AG20443 (cell line): ENCODE measurements at regions not wholly inside any gene's neighbourhood (a gene's known extent, or its start where the extent isn't known, plus 50 kb on each side); places are given as distances from the start of the nearest gene placed in this dataset.
"Not testable (repeated sequence)": the region's sequence is repeated elsewhere in the genome, so short reads cannot be mapped to it uniquely, and the experiment has no call there.

Experiments
- DNase-seq: peaks from one replicate; pipeline ENCODE4 v3.0.0; 2012; ENCODE audit warnings: low spot score, mixed read lengths

DNA sequence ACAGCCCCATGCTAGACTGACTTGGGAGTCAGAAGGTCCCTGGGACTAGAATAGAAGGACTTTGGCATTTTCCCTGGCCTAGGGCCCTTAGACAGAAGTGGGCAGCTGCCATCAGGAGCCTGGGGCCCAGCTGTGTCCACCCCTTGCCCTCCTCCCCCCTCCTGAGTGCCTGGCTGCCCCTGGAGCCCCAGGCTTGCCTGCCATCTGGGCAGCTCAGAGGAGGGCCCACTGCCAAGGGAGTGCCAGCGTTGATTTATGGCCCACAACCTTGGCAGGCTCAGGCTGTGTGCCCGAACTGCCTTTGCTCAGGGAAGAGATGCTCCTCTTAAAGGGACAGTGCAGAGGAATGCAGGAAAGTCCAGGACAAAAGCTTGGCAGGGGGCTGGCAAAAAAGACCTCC, 439.1 kb downstream of the SPATA31A7 start:
- not testable (repeated sequence) for DNase-seq

DNA sequence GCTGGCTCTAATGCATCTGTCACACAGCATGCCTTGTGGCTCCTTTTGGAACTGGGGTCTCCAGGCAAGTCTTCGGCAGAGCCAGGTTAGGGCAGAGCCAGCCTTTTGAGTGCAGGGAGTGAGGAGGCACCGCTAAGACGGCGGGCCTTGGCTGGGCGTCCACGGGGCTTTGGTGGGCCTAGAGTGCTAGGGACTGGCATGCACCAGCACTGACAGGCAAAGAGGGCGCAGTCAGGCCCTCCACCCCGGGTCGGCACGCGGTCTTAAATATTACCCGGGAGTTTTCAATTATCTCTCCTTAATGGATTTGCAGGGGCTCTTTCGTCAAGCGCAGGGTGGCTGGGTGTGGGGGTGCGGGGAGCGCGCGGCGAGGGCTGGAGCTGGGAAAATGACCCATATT, 444.4 kb downstream of the SPATA31A7 start:
- DNase-seq, result no peak

DNA sequence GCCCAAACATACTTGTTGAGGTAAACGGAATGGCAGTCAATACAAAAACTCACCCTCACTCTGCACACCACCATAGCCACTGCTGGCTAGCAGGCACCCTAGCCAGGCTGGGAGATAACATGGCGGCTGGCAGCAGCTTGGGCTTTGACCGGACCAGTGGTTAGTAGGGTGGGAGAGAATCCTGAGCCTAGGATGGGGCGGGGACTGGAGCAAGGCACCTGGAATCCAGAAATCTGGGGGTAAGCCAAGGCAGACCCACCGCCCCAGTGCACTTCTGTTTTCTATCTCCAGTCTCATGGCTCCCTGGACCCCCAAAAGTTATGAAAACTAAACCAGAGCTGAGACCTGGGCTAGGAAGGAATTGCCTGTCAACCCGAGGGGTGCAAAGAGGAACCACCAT, 474.4 kb downstream of the SPATA31A7 start:
- DNase-seq, result not testable (repeated sequence)

DNA sequence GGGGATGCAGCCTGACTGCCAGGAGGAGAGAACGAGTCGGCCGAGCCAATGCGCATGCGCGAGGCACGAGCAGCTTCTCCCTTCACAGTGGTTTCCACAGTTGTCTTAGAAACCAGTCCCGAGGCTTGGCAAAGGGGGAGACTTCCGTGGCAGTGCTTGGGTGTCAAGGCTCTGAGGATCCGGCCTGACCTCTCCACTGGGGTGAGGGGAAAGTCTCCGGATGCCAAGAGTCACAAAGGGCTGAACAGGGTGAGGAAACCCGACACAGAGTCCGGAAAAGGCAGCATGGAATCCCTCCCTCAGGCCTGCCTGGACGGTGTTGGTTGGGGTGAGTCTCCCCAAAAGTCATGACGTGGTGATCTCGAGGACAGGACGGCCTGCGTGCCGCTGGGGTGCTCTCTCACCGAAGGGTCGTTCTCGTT, 475.5 kb downstream of the SPATA31A7 start:
- DNase-seq, result peak; percentile 1

DNA sequence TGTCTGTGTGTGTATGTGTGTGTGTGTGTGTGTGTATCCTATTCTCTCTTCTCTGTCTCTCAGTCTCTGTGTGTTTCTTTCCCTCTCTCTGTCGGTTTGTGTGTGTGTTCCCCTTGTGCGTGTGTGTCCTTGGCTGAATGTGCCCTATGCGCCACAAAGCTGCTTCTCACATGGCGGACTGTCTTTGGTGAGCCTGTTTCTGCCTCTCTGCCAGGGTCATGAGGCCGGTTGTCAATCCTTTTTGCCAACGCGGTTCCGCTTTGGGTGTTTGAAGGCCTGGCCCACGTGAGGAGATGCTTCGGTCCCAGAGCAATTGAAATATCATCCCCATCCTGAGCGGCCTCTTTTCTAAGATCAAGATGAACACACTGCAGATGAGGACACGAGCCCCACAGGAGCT, 476.0 kb downstream of the SPATA31A7 start:
- no peak for DNase-seq

DNA sequence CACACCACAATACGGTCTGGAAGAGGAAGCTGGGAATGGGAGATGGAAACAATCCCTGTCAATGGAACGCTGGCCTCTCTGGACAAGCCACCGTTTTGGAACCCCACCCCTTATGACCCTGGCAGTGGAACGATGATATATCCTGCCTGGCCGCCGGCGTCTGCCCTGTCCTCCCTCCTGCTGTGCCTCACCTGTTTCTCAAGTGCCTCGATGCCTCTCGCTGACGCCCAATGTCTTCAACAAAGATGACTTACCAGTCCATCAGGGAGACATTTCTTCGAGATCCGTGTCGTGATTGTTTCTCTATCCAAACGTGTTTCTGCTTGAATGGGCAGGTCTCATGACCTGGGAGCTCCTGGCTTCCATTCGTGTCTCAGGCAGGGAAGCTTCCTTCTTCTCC, 476.5 kb downstream of the SPATA31A7 start:
- DNase-seq, result peak; percentile 0

DNA sequence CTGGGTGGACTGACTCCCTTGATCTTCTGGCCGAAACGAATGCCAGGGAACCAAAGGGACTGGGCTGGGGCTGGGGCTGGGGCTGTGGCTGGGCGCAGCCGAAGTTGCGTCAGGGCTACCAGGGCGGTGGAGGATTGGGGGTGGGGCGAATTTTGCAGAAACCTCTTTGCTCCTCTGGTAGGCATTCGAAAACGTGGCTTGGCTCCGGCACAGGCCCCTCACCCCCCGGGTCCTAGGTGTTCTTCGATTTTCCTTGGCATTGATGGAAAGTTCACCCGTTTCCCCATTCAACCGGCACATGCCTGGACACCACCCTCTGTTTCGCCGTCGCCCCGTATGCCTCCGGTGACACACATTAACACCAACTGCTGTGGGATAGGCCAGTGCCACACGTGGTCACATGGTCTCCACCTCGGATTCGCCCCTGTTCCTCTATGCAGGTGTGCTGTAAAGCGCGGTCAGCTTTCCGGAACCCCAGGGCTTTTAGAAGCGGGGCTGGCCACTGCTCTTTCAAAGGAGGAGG, 477.1 kb downstream of the SPATA31A7 start:
- no peak for DNase-seq

DNA sequence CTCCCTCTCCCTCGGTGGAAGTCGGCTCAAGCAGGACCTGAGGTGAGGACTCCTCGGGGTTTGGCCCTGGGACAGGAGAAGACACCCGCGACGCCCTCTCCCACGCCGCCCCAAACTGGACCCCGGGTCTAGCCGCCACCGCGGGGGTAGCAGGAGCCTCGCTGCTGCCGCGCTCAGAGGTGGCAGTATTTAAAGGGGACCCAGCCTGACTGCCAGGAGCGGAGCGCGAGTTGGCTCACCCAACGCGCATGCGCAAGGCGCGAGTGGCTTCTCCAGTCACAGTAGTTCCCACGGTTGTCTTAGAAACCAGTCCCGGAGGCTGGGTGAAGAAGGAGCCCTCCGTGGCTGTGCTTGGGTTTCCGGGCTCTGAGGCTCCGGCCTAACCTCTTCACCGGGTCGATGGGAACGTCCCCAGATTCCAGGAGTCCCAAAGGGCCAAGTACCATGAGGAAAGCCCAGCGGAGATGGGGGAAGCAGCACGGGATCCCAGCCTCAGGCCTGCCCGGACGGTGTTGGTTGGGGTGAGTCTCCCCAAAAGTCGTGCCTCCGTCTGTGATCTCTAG, 477.8 kb downstream of the SPATA31A7 start:
- DNase-seq, result no peak

DNA sequence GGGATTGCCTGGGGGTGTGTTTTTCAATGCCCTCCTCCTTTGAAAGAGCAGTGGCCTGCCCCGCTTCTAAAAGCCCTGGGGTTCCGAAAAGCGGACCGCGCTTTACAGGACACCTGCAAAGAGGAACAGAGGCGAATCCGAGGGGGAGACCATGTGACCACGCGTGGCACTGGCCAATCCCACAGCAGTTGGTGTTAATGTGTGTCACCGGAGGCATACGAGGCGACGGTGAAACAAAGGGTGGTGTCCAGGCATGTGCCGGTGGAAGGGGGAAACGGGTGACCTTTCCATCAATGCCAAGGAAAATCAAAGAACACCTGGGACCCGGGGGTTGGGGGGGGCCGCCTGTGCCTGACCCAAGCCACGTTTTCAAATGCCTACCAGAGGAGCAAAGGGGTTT, 478.4 kb downstream of the SPATA31A7 start:
- DNase-seq, result not testable (repeated sequence)

DNA sequence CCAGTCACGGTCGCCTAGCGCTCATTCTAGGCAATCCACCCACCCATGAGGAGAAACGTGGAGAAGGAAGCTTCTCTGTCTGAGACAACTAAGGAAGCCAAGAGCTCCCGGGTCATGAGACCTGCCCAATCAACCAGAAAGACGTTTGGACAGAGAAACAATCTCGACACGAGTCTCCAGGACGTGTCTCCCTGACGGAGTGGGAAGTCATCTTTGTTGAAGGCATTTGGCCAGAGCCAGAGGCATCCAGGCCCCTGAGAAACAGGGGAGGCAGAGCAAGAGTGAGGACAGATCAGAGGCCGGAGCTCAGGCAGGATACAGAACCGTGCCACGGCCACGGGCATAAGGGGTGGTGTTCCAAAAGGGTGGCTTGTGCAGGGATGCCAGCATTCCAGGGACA, 479.0 kb downstream of the SPATA31A7 start:
- DNase-seq, result peak; percentile 0

DNA sequence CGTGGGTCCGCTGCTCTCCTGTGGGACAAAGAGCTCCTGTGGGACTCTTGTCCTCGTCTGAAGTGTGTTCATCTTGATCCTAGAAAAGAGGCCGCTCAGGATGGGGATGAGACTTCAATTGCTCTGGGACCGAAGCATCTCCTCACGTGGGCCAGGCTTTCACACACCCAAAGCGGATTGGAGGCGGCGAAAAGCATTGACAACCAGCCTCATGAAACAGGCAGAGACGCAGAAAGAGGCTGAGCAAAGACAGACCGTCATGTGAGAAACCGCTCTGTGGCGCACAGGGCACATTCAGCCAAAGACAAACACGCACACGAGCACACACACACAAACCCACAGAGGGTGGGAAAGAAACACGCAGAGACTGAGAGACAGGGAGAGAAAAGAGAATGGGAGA, 479.5 kb downstream of the SPATA31A7 start:
- DNase-seq, result no peak

DNA sequence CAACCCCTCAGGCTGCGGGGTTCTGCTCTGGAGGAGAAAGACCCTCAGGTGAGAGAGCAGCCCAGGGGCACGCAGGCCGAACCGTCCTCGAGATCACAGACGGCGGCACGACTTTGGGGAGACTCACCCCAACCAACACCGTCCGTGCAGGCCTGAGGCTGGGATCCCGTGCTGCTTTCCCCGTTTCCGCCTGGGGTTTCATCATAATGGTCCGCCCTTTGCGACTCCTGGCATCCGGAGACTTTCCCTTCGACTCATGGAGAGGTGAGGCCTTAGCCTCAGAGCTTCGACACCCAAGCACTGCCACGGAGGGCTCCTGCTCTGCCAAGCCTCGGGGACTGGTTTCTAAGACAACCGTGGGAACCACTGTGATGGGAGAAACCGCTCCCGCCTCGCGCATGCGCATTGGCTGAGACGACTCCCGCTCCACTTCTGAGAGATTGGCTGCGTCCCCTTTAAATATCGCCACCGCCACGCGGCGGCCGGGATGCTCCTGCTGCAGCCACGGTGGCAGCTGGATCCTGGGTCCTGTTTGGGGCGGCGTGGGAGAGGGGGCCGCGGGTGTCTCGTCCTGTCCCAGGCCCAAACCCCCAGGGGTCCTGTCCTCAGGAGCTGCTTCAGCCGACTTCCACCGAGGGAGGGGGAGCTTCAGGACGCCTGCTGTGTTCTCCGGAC, 480.1 kb downstream of the SPATA31A7 start:
- not testable (repeated sequence) for DNase-seq

DNA sequence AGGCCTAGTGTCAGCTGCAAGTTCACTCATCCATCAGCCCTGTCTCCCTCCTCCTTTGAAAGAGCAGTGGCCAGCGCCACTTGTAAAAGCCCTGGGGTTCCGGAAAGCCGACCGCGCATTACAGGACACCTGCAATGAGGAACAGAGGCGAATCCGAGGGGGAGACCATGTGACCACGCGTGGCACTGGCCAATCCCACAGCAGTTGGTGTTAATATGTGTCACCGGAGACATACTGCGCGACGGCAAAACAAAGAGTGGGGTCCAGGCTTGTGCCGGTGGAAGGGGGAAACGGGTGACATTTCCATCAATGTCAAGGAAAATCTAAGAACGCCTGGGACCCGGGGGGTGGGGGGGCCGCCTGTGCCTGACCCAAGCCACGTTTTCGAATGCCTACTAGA, 480.8 kb downstream of the SPATA31A7 start:
- DNase-seq, result peak; percentile 1

DNA sequence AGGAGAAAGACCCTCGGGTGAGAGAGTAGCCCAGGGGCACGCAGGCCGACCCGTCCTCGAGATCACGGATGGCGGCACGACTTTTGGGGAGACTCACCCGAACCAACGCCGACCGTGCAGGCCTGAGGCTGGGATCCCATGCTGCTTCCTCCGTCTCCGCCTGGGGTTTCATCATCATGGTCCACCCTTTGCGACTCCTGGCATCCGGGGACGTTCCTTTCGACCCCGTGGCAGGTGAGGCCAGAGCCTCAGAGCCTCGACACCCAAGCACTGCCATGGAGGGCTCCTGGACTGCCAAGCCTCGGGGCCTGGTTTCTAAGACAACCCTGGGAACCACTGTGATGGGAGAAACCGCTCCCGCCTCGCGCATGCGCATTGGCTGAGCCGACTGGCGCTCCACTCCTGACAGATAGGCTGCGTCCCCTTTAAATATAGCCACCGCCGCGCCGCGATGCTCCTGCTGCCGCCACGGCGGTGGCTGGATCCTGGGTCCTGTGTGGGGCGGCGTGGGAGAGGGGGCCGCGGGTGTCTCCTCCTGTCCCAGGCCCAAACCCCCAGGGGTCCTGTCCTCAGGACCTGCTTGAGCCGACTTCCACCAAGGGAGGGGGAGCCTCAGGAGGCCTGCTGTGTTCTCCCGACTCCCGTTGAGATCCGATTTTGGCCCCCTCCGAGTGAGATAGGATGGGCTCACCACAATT, 481.6 kb downstream of the SPATA31A7 start:
- peak; percentile 6 for DNase-seq

DNA sequence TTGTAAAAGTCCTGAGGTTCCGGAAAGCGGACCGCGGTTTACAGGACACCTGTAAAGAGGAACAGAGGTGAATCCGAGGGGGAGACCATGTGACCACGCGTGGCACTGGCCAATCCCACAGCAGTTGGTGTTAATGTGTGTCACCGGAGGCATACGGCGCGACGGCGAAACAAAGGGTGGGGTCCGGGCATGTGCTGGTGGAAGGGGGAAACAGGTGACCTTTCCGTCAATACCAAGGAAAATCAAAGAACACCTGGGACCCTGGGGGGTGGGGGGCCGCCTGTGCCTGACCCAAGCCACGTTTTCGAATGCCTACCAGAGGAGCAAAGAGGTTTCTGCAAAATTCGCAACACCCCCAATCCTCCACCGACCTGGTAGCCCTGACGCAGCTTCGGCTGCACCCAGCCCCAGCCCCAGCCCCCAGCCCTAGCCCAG, 482.3 kb downstream of the SPATA31A7 start:
- not testable (repeated sequence) for DNase-seq

DNA sequence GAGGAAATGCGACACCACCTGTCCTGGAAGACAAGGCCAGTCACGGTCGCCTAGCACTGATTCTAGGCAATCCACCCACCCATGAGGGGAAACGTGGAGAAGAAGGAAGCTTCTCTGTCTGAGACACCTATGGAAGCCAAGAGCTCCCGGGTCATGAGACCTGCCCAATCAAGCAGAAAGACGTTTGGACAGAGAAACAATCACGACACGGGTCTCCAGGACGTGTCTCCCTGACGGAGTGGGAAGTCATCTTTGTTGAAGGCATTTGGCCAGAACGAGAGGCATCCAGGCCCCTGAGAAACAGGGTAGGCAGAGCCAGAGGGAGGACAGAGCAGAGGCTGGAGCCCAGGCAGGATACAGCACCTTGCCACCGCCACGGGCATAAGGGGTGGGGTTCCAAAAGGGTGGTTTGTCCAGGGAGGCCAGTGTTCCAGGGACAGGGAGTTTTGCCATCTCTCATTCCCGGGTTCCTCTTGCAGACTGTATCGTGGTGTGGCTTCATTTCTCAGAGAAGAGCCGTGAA, 482.9 kb downstream of the SPATA31A7 start:
- DNase-seq, result not testable (repeated sequence)

DNA sequence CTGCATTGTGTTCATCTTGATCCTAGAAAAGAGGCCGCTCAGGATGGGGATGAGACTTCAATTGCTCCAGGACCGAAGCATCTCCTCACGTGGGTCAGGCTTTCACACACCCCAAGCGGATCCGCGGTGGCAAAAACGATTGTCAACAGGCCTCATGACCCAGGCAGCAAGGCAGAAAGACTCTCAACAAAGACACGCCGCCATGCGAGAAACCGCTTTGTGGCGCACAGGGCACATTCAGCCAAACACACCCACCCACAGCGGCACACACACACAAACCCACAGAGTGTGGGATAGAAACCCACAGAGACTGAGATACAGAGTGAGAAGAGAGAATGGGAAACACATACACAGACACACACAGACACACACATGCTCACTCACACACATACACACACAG, 483.4 kb downstream of the SPATA31A7 start:
- DNase-seq, result no peak

DNA sequence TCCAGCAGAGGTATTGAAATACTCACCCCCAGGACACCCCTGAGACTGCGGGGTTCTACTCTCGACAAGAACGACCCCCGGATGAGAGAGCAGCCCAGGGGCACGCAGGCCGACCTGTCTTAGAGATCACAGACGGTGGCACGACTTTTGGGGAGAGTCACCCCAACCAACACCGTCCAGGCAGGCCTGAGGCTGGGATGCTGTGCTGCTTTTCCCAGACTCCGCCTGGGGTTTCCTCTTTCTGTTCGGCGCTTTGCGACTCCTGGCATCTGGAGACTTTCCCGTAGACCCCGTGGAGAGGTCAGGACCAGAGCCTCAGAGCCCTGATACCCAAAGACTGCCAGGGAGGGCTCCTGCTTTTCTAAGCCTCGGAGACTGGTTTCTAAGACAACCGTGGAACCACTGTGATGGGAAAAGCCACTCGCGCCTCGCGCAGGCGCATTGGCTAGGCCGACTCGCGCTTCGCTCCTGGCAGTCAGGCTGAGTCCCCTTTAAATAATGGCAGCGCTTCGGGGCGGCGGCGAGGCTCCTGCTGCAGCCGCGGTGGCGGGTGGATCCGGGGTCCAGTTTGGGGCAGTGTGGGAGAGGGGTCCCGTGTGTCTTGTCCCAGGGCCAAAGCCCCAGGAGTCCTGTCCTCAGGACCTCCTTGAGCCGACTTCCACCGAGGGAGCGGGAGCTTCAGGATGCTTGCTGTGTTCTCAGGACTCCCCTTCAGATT, 484.0 kb downstream of the SPATA31A7 start:
- DNase-seq, result no peak

DNA sequence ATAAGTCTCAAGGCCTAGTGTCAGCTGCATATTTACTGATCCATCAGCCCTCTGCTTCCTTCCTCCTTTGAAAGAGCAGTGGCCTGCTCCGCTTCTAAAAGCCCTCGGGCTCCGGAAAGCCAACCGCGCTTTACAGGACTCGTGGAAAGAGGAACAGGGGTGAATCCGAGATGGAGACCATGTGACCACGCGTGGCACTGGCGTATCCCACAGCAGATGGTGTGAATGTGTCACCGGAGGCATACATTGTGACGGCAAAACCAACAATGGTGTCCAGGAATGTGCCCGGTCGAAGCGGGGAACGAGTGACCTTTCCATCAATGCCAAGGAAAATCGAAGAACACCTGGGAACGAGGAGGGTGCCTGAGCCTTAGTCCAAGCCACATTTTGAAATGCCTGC, 484.6 kb downstream of the SPATA31A7 start:
- no peak for DNase-seq

DNA sequence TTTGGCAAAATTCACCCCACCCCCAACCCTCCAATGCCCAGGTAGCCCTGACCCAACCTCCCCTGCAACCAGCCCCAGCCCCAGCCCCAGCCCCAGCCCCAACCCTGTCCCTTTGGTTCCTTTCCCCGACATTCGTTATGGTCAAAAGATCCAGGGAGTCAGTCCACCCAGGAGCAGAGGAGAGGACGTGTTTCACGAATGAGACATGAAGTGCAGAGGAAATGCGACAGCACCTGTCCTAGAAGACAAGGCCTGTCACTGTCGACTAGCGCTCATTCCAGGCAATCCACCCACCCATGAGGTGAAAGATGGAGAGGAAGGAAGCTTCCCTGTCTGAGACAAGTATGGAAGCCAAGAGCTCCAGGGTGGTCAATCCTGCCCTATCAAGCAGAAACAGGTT, 485.0 kb downstream of the SPATA31A7 start:
- no peak for DNase-seq
